ENCODE measurements at regions not wholly inside any gene's neighbourhood (a gene's known extent, or its start where the extent isn't known, plus 50 kb on each side); places are given as distances from the start of the nearest gene placed in this dataset.

GRCh38 chr13:47621931-47622330 is 379.1 kb downstream of the SUCLA2 start:
- no peak for DNase-seq
- Histone ChIP-seq H3K27ac (no peak overlapping the region), H3K27me3 (ENCODE audit: insufficient read depth, low read depth) (no peaks in the 10 kb centered on the region), H3F3A (ENCODE audit: insufficient read depth, low read depth) (no peaks in the 10 kb centered on the region), H3K4me2 (no peak overlapping the region), H3K79me2 (ENCODE audit: low read depth) (no peaks in the 10 kb centered on the region), H4K20me1 (ENCODE audit: insufficient read depth) (no peaks in the 10 kb centered on the region), H3K9me2 (ENCODE audit: insufficient read depth) (no peaks in the 10 kb centered on the region), H3K36me3 (ENCODE audit: low read depth) (no peaks in the 10 kb centered on the region), H2AFZ (no peak overlapping the region), H3K4me3 (no peak overlapping the region), H3K4me1 (replicated peaks; ENCODE audit: insufficient read depth) (no peaks in the 10 kb centered on the region), H3K9me3 (ENCODE audit: insufficient read depth, low read depth) (no peaks in the 10 kb centered on the region)
- ChIA-PET POLR2A (ENCODE audit: unreplicated experiment) (no interaction called here), CTCF (no interaction called here)
- no TSS peak for BruUV-seq (replicated peaks)
- intact Hi-C loops (cut with micrococcal nuclease; ENCODE audit: unreplicated experiment), result no loop called here
- TF ChIP-seq EZH2 (IDR thresholded peaks at IDR 0.05; ENCODE audit: low read depth) (no peak), CTCF (conservative IDR thresholded peaks at IDR 0.05) (no peak)

GRCh38 chr13:47611664-47612288 is 389.3 kb downstream of the SUCLA2 start:
- Histone ChIP-seq H3K4me2 (no peak overlapping the region), H3F3A (ENCODE audit: insufficient read depth, low read depth) (no peaks in the 10 kb centered on the region), H3K27me3 (ENCODE audit: insufficient read depth, low read depth) (no peaks in the 10 kb centered on the region), H2AFZ (no peak overlapping the region), H4K20me1 (ENCODE audit: insufficient read depth) (no peaks in the 10 kb centered on the region), H3K79me2 (ENCODE audit: low read depth) (no peaks in the 10 kb centered on the region), H3K9me2 (ENCODE audit: insufficient read depth) (no peaks in the 10 kb centered on the region), H3K4me3 (no peak overlapping the region), H3K36me3 (ENCODE audit: low read depth) (no peaks in the 10 kb centered on the region), H3K27ac (no peak overlapping the region), H3K4me1 (replicated peaks; ENCODE audit: insufficient read depth) (no peaks in the 10 kb centered on the region), H3K9me3 (ENCODE audit: insufficient read depth, low read depth) (no peaks in the 10 kb centered on the region)
- POLR2A ChIA-PET (ENCODE audit: unreplicated experiment), result no interaction called here
- CTCF ChIA-PET, result no interaction called here
- no peak for DNase-seq
- intact Hi-C loops (cut with micrococcal nuclease; ENCODE audit: unreplicated experiment), result no loop called here
- no TSS peak for BruUV-seq (replicated peaks)
- TF ChIP-seq CTCF (conservative IDR thresholded peaks at IDR 0.05) (no peak), EZH2 (IDR thresholded peaks at IDR 0.05; ENCODE audit: low read depth) (no peak)

GRCh38 chr13:47610687-47611086 is 390.4 kb downstream of the SUCLA2 start:
- CTCF ChIA-PET, result no interaction called here
- POLR2A ChIA-PET (ENCODE audit: unreplicated experiment), result no interaction called here

More at GRCh38 chr13:47610687-47611086, 390.4 kb downstream of the SUCLA2 start:
- no peaks in the 10 kb centered on the region for H3K79me2 ChIP-seq (ENCODE audit: low read depth)
- no peak overlapping the region for H3K4me2 ChIP-seq
- intact Hi-C loops (cut with micrococcal nuclease; ENCODE audit: unreplicated experiment), result no loop called here
- no peaks in the 10 kb centered on the region for H3F3A ChIP-seq (ENCODE audit: insufficient read depth, low read depth)
- H3K4me3 ChIP-seq, result no peak overlapping the region
- no peaks in the 10 kb centered on the region for H3K9me3 ChIP-seq (ENCODE audit: insufficient read depth, low read depth)
- no peak overlapping the region for H3K27ac ChIP-seq
- H2AFZ ChIP-seq, result no peak overlapping the region
- H3K9me2 ChIP-seq (ENCODE audit: insufficient read depth), result no peaks in the 10 kb centered on the region
- H3K4me1 ChIP-seq (replicated peaks; ENCODE audit: insufficient read depth), result no peaks in the 10 kb centered on the region
- H4K20me1 ChIP-seq (ENCODE audit: insufficient read depth), result no peaks in the 10 kb centered on the region
- TF ChIP-seq EZH2 (IDR thresholded peaks at IDR 0.05; ENCODE audit: low read depth), result no peak
- TF ChIP-seq CTCF (conservative IDR thresholded peaks at IDR 0.05), result no peak
- BruUV-seq (replicated peaks), result no TSS peak
- no peaks in the 10 kb centered on the region for H3K27me3 ChIP-seq (ENCODE audit: insufficient read depth, low read depth)
- no peak for DNase-seq
- H3K36me3 ChIP-seq (ENCODE audit: low read depth), result no peaks in the 10 kb centered on the region

Data from PC-9 (cell line).